Neural cell (in vitro differentiated cells): ENCODE measurements at regions not wholly inside any gene's neighbourhood (a gene's known extent, or its start where the extent isn't known, plus 50 kb on each side); places are given as distances from the start of the nearest gene placed in this dataset.

Experiments
- CTCF ChIP-seq: fragments of 450-650 bp; IDR thresholded peaks from 2 replicates; pipeline ENCODE4 v1.5.1; 2014; ENCODE audit warnings: antibody characterized with exemption, mild to moderate bottlenecking, moderate library complexity; ENCODE audit not compliant: poor library complexity, severe bottlenecking
- EP300 ChIP-seq: fragments of 450-650 bp; conservative IDR thresholded peaks from 2 replicates; pipeline ENCODE4 v1.6.1; 2014; ENCODE audit warnings: antibody characterized with exemption, mild to moderate bottlenecking, moderate library complexity; ENCODE audit not compliant: poor library complexity, severe bottlenecking
- EZH2 ChIP-seq: fragments of 200-600, 300-800 bp; shearing (Covaris generic), sonication (generic); IDR thresholded peaks from 2 replicates; pipeline ENCODE4 v1.6.1; 2014; ENCODE audit warnings: antibody characterized with exemption, low read length, borderline replicate concordance, mild to moderate bottlenecking; ENCODE audit not compliant: insufficient read depth, poor library complexity, severe bottlenecking
- MXI1 ChIP-seq: fragments of 450-650 bp; conservative IDR thresholded peaks from 2 replicates; pipeline ENCODE4 v1.6.1; 2014; ENCODE audit warnings: antibody characterized with exemption, mild to moderate bottlenecking; ENCODE audit not compliant: poor library complexity, severe bottlenecking
- POLR2AphosphoS5 ChIP-seq: IDR thresholded peaks from 2 replicates; pipeline ENCODE4 v1.6.1; 2012
- RAD21 ChIP-seq: fragments of 450-650 bp; conservative IDR thresholded peaks from 2 replicates; pipeline ENCODE4 v1.6.1; 2014; ENCODE audit warnings: antibody characterized with exemption, mild to moderate bottlenecking, moderate library complexity
- REST ChIP-seq: IDR thresholded peaks from 2 replicates; pipeline ENCODE4 v1.6.1; 2012; ENCODE audit warnings: borderline replicate concordance
- SMC3 ChIP-seq: fragments of 450-650 bp; conservative IDR thresholded peaks from 2 replicates; pipeline ENCODE4 v1.6.1; 2014; ENCODE audit warnings: antibody characterized with exemption, mild to moderate bottlenecking, moderate library complexity; ENCODE audit not compliant: poor library complexity
- TAF1 ChIP-seq: IDR thresholded peaks from 2 replicates; pipeline ENCODE4 v1.6.1; 2012; ENCODE audit warnings: low read depth

GRCh38 chr4:125828346-125828745, 513.6 kb downstream of the FAT4 start:
- TF ChIP-seq SMC3 = no peak
- TF ChIP-seq CTCF = no peak
- TF ChIP-seq REST = no peak
- TF ChIP-seq EP300 = no peak
- TF ChIP-seq POLR2AphosphoS5 = no peak
- TF ChIP-seq EZH2 = no peak
- no peak for TF ChIP-seq RAD21
- no peak for TF ChIP-seq TAF1
- no peak for TF ChIP-seq MXI1
